GM12872 (cell line): ENCODE measurements at regions not wholly inside any gene's neighbourhood (a gene's known extent, or its start where the extent isn't known, plus 50 kb on each side); places are given as distances from the start of the nearest gene placed in this dataset.

ENCODE experiments used
- TF ChIP-seq, protein P1 (sequence below): IDR thresholded peaks from 3 replicates; pipeline ENCODE4 v1.5.1; 2011; ENCODE audit warnings: low read depth, mild to moderate bottlenecking, low read length, moderate library complexity; ENCODE audit not compliant: insufficient read depth

DNA sequence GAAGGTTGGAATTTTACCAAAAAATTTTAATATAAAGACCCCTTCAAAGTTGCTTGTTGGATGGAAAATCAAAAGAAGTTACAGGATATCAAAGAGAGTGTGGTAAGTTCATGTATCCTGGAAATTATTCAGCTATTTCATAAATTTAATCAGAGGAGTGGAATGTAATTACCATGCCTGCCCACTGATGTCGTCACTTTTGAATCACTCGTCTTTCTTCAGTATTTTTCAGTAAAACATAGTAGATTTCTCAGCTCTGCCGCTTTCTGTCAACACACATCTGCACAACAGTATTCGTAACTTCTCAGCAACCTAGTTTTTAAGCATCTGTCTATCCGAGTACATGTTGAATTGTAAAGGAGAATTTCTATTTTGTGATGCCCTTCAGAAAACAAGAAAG lies 2163.0 kb upstream of the AGA start:
- TF ChIP-seq, protein P1, sequence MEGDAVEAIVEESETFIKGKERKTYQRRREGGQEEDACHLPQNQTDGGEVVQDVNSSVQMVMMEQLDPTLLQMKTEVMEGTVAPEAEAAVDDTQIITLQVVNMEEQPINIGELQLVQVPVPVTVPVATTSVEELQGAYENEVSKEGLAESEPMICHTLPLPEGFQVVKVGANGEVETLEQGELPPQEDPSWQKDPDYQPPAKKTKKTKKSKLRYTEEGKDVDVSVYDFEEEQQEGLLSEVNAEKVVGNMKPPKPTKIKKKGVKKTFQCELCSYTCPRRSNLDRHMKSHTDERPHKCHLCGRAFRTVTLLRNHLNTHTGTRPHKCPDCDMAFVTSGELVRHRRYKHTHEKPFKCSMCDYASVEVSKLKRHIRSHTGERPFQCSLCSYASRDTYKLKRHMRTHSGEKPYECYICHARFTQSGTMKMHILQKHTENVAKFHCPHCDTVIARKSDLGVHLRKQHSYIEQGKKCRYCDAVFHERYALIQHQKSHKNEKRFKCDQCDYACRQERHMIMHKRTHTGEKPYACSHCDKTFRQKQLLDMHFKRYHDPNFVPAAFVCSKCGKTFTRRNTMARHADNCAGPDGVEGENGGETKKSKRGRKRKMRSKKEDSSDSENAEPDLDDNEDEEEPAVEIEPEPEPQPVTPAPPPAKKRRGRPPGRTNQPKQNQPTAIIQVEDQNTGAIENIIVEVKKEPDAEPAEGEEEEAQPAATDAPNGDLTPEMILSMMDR, result no peak

DNA sequence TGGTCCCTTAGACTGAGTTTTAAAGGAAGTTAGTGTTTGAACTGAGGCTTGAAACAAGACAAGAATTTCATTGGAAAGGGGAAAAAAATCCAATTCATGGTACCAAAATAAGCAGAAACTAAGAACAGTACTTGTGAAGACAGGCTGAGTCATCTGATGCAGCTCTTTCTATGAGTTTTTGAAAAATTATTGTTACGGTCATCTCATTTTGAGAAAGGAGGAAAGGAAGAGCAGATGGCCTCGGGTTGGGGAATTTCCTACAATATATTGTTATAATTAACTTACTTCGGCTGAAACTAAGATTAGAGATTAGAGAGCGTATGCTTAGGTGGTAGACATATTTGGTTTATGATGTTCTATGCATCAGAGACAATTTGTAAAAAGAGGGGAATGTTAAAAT lies 2164.8 kb upstream of the AGA start:
- TF ChIP-seq, protein P1, result no peak

DNA sequence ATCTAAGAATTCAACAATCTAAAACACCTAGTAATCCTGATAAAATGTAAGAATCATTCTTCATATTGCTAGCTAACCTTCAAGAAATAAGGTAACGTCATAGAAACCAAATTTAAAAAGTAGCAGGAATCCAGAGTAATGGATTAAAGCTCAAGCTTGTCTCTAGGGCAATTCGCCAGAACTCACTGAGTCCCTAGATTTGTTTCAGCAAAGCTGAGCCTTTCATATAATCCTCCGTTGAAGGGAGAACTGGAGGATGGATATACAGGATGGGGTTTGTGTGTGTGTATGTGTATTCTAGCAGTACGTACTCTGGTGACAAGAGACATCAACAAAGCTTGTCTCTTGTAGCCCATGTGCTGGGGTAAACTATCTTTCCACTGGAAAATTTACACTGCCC lies 2173.5 kb upstream of the AGA start:
- TF ChIP-seq, protein P1, result no peak

DNA sequence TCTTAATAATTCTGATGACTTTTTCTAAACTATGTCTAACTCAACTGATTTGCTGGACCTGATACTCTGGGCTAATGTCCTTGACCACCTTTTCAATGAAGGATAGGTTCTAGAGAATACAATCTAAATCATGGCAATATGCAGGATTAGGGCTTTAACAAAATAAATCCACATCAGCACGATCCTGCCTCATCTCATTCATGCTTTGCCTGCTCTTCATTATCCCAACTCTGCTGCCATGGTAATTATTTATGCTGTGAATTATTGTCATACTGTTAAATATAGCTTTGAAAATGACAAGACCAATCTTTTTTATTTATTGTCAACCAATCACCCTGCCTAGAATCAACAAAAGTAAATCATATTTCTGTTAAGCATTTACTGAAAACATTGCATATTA lies 2176.7 kb upstream of the AGA start:
- TF ChIP-seq, protein P1, result no peak

DNA sequence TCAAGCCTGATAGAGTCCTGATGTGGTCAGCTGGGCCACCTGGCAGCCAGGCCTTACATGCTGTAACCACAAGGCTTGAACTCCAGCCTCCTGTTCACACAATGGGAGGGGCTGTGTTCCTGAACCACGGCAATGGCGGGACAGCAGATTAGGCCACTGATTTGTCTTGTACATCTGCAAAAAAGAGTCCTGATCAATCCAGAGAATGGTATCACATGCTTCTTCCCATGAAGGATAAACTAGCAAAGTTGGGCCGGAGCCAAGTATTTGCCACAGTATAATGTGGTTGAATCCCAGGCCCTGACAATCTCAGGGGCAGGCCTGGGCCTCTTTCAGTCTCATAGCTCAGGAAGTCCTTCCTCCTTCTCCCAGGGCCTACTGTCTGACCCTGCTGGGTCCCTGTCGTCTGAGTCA lies 2182.5 kb upstream of the AGA start:
- TF ChIP-seq, protein P1, result no peak

DNA sequence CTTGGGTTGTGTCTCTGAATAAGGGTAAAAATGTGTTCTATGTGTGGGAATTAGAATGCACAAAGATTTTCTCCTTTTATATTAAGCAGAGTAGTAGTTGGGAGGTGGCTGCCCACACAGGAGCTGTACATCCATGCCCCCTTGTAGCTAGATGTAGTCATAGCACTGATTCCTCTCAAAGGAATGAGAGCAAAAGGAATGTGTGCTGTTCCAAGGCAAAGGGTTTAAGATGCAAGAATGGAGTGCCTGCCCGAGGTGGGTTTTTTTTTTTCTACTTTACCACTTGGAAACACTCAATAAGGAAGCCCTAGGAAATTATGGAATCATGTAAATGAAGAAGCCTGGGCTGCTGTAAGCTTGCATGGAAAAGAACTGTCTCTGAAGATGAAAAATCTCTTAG lies 2183.2 kb upstream of the AGA start:
- TF ChIP-seq, protein P1, result no peak

DNA sequence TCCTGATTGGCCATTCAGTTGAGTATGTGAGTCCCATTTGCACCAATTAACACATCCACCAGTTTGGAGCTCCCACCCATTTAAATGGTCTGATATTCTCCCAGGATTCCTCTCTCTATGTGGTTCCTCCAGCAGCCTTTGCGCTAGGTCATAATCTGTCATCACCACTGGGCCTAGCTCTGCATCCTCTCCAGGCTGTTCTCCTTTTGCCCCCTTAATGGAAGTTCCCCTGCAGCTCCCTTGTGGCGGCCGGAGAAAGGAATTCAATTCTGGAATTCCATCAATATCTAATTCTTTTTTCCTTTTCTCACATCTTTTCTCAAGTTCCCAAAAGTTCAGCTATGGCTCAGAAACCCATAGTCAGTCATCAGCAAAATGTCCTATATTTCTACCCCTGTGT lies 2184.4 kb upstream of the AGA start:
- TF ChIP-seq, protein P1, result no peak

DNA sequence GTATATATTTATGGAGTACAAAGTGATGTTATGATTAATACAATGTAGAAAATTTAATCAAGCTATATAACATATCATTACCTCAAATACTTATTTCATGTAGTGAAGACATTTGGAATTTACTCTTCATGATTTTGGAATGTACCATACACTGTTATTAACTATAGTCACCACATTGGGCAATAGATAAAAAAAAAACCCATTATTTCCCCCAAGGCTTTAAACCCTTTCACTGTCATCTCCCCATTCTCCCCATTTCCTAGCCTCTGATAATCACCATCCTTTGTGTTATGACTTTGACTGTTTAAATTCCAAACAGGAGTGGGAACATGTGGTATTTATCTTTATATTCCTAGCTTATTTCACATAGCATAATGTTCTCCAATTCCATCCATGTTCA lies 2189.1 kb upstream of the AGA start:
- TF ChIP-seq, protein P1, result no peak
